ENCODE measurements at regions not wholly inside any gene's neighbourhood (a gene's known extent, or its start where the extent isn't known, plus 50 kb on each side); places are given as distances from the start of the nearest gene placed in this dataset.

GRCh38 chr7:156401617-156402016 is 239.0 kb upstream of the RNF32 start:
- no peak for TF ChIP-seq TCF12 (IDR thresholded peaks at IDR 0.05; ENCODE audit: low read depth)
- no peak for TF ChIP-seq EP300 (IDR thresholded peaks at IDR 0.05; ENCODE audit: borderline replicate concordance)
- no peak for TF ChIP-seq TAF1 (IDR thresholded peaks at IDR 0.05; ENCODE audit: low read depth)
- no peak for TF ChIP-seq TEAD4 (IDR thresholded peaks at IDR 0.05)
- TF ChIP-seq FOXM1 (IDR thresholded peaks at IDR 0.05; ENCODE audit: borderline replicate concordance, low read depth) = no peak
- TF ChIP-seq YY1 (IDR thresholded peaks at IDR 0.05; ENCODE audit: low read depth) = no peak

DNA sequence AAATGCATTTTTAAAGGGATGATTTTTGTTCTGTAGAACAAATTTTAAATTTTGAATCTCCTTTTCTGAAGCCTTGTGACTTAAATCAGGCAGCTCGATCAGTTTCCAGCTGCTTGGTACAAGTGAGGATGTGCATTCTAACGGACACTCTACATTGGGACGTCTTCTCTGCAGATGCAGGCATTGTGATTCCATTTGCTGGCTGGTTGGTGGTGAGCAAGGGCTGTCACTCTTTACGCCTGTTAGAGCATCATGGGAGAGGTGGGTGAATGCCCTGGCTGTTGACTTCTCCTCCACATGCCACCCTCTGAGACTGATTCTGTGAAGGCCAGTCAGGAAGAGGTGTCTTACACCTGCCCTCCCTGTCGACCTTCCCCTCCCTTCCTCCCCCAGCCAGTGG is 240.5 kb upstream of the RNF32 start:
- TF ChIP-seq TCF12 (IDR thresholded peaks at IDR 0.05; ENCODE audit: low read depth) (no peak), EP300 (IDR thresholded peaks at IDR 0.05; ENCODE audit: borderline replicate concordance) (no peak), YY1 (IDR thresholded peaks at IDR 0.05; ENCODE audit: low read depth) (no peak), MAX (IDR thresholded peaks at IDR 0.05) (no peak), RAD21 (IDR thresholded peaks at IDR 0.05; ENCODE audit: low read depth) (no peak), CEBPB (IDR thresholded peaks at IDR 0.05) (no peak), FOXM1 (IDR thresholded peaks at IDR 0.05; ENCODE audit: borderline replicate concordance, low read depth) (no peak), TEAD4 (IDR thresholded peaks at IDR 0.05) (no peak), EGR1 (IDR thresholded peaks at IDR 0.05) (no peak), TAF1 (IDR thresholded peaks at IDR 0.05; ENCODE audit: low read depth) (no peak), REST (IDR thresholded peaks at IDR 0.05; ENCODE audit: low read depth) (no peak), ZBTB7A (IDR thresholded peaks at IDR 0.05; ENCODE audit: low read depth) (no peak), CREB1 (IDR thresholded peaks at IDR 0.05; ENCODE audit: low read depth) (no peak), NFIC (IDR thresholded peaks at IDR 0.05) (no peak)
- TF ChIP-seq, protein P1, sequence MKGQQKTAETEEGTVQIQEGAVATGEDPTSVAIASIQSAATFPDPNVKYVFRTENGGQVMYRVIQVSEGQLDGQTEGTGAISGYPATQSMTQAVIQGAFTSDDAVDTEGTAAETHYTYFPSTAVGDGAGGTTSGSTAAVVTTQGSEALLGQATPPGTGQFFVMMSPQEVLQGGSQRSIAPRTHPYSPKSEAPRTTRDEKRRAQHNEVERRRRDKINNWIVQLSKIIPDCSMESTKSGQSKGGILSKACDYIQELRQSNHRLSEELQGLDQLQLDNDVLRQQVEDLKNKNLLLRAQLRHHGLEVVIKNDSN (IDR thresholded peaks at IDR 0.05) = no peak

- TF ChIP-seq CEBPB (IDR thresholded peaks at IDR 0.05) = no peak
Observed at GRCh38 chr7:156397249-156397648, 243.3 kb upstream of the RNF32 start.

GRCh38 chr7:156389116-156389692 is 251.4 kb upstream of the RNF32 start:
- TF ChIP-seq, protein P1 (IDR thresholded peaks at IDR 0.05) = no peak
- no peak for TF ChIP-seq TCF12 (IDR thresholded peaks at IDR 0.05; ENCODE audit: low read depth)
- no peak for TF ChIP-seq TAF1 (IDR thresholded peaks at IDR 0.05; ENCODE audit: low read depth)

DNA sequence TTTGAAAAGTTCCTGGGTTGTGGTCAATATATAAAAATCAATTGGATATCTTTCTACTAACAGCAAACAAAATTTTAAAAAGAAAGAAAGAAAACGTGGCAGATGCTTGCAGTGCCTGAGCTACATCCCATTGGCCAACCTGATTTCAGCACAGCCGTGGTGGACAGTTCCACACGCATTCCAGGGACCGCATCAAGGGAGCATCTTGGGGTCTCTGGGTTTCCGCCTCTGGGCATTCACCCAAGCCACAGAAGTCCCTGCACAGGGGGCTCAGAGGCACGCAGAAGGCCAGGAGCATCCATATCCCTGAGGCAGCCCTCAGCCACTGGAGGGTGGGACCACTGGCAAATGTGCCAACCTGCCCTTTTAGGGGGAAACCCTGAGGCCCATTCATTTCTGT is 254.5 kb upstream of the RNF32 start:
- TF ChIP-seq REST (IDR thresholded peaks at IDR 0.05; ENCODE audit: low read depth) = peak; percentile 86
- TF ChIP-seq TCF12 (IDR thresholded peaks at IDR 0.05; ENCODE audit: low read depth) = no peak
- no peak for TF ChIP-seq MAX (IDR thresholded peaks at IDR 0.05)
- TF ChIP-seq ZBTB7A (IDR thresholded peaks at IDR 0.05; ENCODE audit: low read depth) = no peak
- TF ChIP-seq FOXM1 (IDR thresholded peaks at IDR 0.05; ENCODE audit: borderline replicate concordance, low read depth) = no peak
- TF ChIP-seq, protein P1 (IDR thresholded peaks at IDR 0.05) = no peak
- TF ChIP-seq YY1 (IDR thresholded peaks at IDR 0.05; ENCODE audit: low read depth) = no peak
- TF ChIP-seq TEAD4 (IDR thresholded peaks at IDR 0.05) = peak; percentile 94
- TF ChIP-seq TAF1 (IDR thresholded peaks at IDR 0.05; ENCODE audit: low read depth) = no peak

- no peak for TF ChIP-seq REST (IDR thresholded peaks at IDR 0.05; ENCODE audit: low read depth)
- no peak for TF ChIP-seq EP300 (IDR thresholded peaks at IDR 0.05; ENCODE audit: borderline replicate concordance)
- no peak for TF ChIP-seq MAX (IDR thresholded peaks at IDR 0.05)
- no peak for TF ChIP-seq RAD21 (IDR thresholded peaks at IDR 0.05; ENCODE audit: low read depth)
- TF ChIP-seq TCF12 (IDR thresholded peaks at IDR 0.05; ENCODE audit: low read depth) = no peak
- no peak for TF ChIP-seq ZBTB7A (IDR thresholded peaks at IDR 0.05; ENCODE audit: low read depth)
- TF ChIP-seq CREB1 (IDR thresholded peaks at IDR 0.05; ENCODE audit: low read depth) = no peak
- TF ChIP-seq YY1 (IDR thresholded peaks at IDR 0.05; ENCODE audit: low read depth) = no peak
- no peak for TF ChIP-seq CEBPB (IDR thresholded peaks at IDR 0.05)
- no peak for TF ChIP-seq EGR1 (IDR thresholded peaks at IDR 0.05)
- TF ChIP-seq, protein P1 (IDR thresholded peaks at IDR 0.05) = no peak
- no peak for TF ChIP-seq NFIC (IDR thresholded peaks at IDR 0.05)
- no peak for TF ChIP-seq TAF1 (IDR thresholded peaks at IDR 0.05; ENCODE audit: low read depth)
- TF ChIP-seq FOXM1 (IDR thresholded peaks at IDR 0.05; ENCODE audit: borderline replicate concordance, low read depth) = no peak
Observed at GRCh38 chr7:156384706-156385105, 255.9 kb upstream of the RNF32 start.

All from Ishikawa (cell line).